ENCODE measurements at regions not wholly inside any gene's neighbourhood (a gene's known extent, or its start where the extent isn't known, plus 50 kb on each side); places are given as distances from the start of the nearest gene placed in this dataset.
"Not testable (repeated sequence)": the region's sequence is repeated elsewhere in the genome, so short reads cannot be mapped to it uniquely, and the experiment has no call there.

DNA sequence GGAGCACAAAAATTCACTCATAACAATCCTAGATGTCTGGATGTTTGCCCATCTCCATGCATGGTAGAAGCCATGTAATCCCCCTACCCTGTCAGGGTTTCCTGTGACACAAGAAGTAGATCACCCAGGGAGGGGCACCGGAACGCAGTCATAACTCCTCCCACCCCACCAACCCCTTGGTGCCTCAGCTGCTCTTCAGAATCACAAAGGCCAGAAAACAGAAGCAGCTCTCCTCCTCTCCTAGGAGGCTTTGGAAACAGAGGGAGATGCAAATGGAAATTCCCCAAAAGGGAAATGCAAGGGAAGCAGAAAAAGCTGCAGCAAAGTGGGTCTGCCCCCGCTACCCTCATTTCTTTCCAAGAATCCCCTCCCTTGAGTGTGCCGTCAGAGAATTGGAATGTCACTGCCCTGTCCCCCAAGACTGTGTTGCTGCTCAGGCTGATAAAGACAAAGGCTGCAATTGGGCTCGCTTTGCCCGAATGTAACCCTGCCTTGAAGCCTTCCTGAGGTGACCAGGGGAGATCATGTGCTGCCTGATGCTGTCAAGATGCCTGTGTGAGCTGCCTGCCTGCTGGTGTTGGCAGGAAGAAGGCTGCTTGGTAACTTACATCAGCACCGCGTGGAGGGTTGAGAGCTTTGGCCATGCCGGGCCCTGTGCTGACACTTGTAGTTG is 65.5 kb upstream of the ABCA1 start:
- no peak overlapping the region for H2BK120ac ChIP-seq (ENCODE audit: insufficient read depth, low read length, poor library complexity)
- H3K14ac ChIP-seq (ENCODE audit: low read length): no peak overlapping the region
- H2AK5ac ChIP-seq (ENCODE audit: low read length): no peak overlapping the region
- peaks cover 12% of the 10 kb centered on the region for H3K79me1 ChIP-seq (ENCODE audit: low read length)
- no peak overlapping the region for H4K12ac ChIP-seq (ENCODE audit: low read depth, low read length)
- H3K18ac ChIP-seq (ENCODE audit: low read length): no peak overlapping the region
- no peak overlapping the region for H3K4ac ChIP-seq (ENCODE audit: low read depth, low read length)
- peak; percentile 29 to 46 for DNase-seq
- no peaks in the 10 kb centered on the region for H3K9me3 ChIP-seq (ENCODE audit: insufficient read depth, low read depth, low read length)
- H3K4me3 ChIP-seq (ENCODE audit: low read depth, low read length): no peak overlapping the region
- WGBS (ENCODE audit: extremely low coverage, insufficient coverage, insufficient read length): no CpG with 5 or more reads among the region's 9 CpGs
- no peaks in the 10 kb centered on the region for H3K27me3 ChIP-seq (ENCODE audit: insufficient read depth, low read length)
- H3K4me1 ChIP-seq (ENCODE audit: control insufficient read depth in 1 of 2, insufficient read depth in 2 of 2, low read length in 2 of 2): peaks cover 18 to 19% of the 10 kb centered on the region in 2 experiments
- H3K27ac ChIP-seq (ENCODE audit: low read depth, low read length): no peak overlapping the region
- H4K91ac ChIP-seq (ENCODE audit: low read depth, low read length): no peak overlapping the region
- no peak overlapping the region for H2BK5ac ChIP-seq (ENCODE audit: low read depth, low read length, poor library complexity)
- no peak overlapping the region for H2BK12ac ChIP-seq (ENCODE audit: low read length)
- H3K23ac ChIP-seq (ENCODE audit: low read length): no peak overlapping the region
- H2AFZ ChIP-seq (ENCODE audit: insufficient read depth, low read length, poor library complexity): no peak overlapping the region
- H3K4me2 ChIP-seq (ENCODE audit: low read length): peak overlapping the region; percentile 23
- H3K9ac ChIP-seq (ENCODE audit: low read length): no peak overlapping the region
- no peaks in the 10 kb centered on the region for H3K79me2 ChIP-seq (ENCODE audit: control insufficient read depth, insufficient read depth, low read length, poor library complexity)
- no peak overlapping the region for H4K8ac ChIP-seq (ENCODE audit: low read depth, low read length)
- no peaks in the 10 kb centered on the region for H3K36me3 ChIP-seq (ENCODE audit: control insufficient read depth in 1 of 2, insufficient read depth in 2 of 2, low read length in 2 of 2)

GRCh38 chr9:104997536-104997935 is 69.6 kb upstream of the ABCA1 start:
- no peaks in the 10 kb centered on the region for H3K9me3 ChIP-seq (ENCODE audit: insufficient read depth, low read depth, low read length)
- no peak overlapping the region for H3K18ac ChIP-seq (ENCODE audit: low read length)
- no peak overlapping the region for H3K14ac ChIP-seq (ENCODE audit: low read length)
- no peaks in the 10 kb centered on the region for H3K79me1 ChIP-seq (ENCODE audit: low read length)
- no peak overlapping the region for H4K8ac ChIP-seq (ENCODE audit: low read depth, low read length)
- H3K9ac ChIP-seq (ENCODE audit: low read length): no peak overlapping the region
- no peak overlapping the region for H3K4me2 ChIP-seq (ENCODE audit: low read length)
- peaks cover 6 to 9% of the 10 kb centered on the region in 2 experiments for H3K4me1 ChIP-seq (ENCODE audit: control insufficient read depth in 1 of 2, insufficient read depth in 2 of 2, low read length in 2 of 2)
- H2BK120ac ChIP-seq (ENCODE audit: insufficient read depth, low read length, poor library complexity): no peak overlapping the region
- DNase-seq: no peak
- no CpG with 5 or more reads among the region's 2 CpGs for WGBS (ENCODE audit: extremely low coverage, insufficient coverage, insufficient read length)
- no peak overlapping the region for H2BK12ac ChIP-seq (ENCODE audit: low read length)
- no peak overlapping the region for H2AFZ ChIP-seq (ENCODE audit: insufficient read depth, low read length, poor library complexity)
- no peaks in the 10 kb centered on the region for H3K79me2 ChIP-seq (ENCODE audit: control insufficient read depth, insufficient read depth, low read length, poor library complexity)
- no peak overlapping the region for H3K4ac ChIP-seq (ENCODE audit: low read depth, low read length)
- H3K36me3 ChIP-seq (ENCODE audit: control insufficient read depth in 1 of 2, insufficient read depth in 2 of 2, low read length in 2 of 2): no peaks in the 10 kb centered on the region
- H3K4me3 ChIP-seq (ENCODE audit: low read depth, low read length): no peak overlapping the region
- H3K27ac ChIP-seq (ENCODE audit: low read depth, low read length): no peak overlapping the region
- H2BK5ac ChIP-seq (ENCODE audit: low read depth, low read length, poor library complexity): no peak overlapping the region
- no peaks in the 10 kb centered on the region for H3K27me3 ChIP-seq (ENCODE audit: insufficient read depth, low read length)
- no peak overlapping the region for H4K91ac ChIP-seq (ENCODE audit: low read depth, low read length)
- H2AK5ac ChIP-seq (ENCODE audit: low read length): no peak overlapping the region
- no peak overlapping the region for H3K23ac ChIP-seq (ENCODE audit: low read length)
- no peak overlapping the region for H4K12ac ChIP-seq (ENCODE audit: low read depth, low read length)

DNA sequence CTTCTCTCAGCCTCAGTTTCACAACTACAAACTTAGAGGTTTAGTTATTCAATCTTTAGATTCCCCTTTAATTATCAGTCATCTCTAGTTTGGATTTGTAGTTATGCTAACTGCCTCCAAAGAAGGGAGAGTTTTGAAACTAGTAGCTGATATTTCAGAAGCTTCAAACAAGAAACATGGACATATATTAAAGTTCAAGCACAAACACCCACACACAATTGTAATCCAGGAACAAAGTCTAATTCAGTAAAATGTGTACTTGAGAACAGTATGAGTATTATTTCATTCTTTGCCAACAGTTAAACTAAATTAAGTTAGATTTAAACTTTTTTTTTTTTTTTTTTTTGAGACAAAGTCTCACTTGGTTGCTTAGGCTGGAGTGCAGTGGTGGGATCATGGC is 71.2 kb upstream of the ABCA1 start:
- Histone ChIP-seq H4K12ac (ENCODE audit: low read depth, low read length) (no peak overlapping the region), H3K4me3 (ENCODE audit: low read depth, low read length) (no peak overlapping the region), H3K9ac (ENCODE audit: low read length) (no peak overlapping the region), H3K4me2 (ENCODE audit: low read length) (no peak overlapping the region), H3K9me3 (ENCODE audit: insufficient read depth, low read depth, low read length) (no peaks in the 10 kb centered on the region), H3K18ac (ENCODE audit: low read length) (no peak overlapping the region), H3K4me1 (ENCODE audit: control insufficient read depth in 1 of 2, insufficient read depth in 2 of 2, low read length in 2 of 2) (no peaks in the 10 kb centered on the region), H3K27me3 (ENCODE audit: insufficient read depth, low read length) (no peaks in the 10 kb centered on the region), H2BK120ac (ENCODE audit: insufficient read depth, low read length, poor library complexity) (no peak overlapping the region), H2BK5ac (ENCODE audit: low read depth, low read length, poor library complexity) (no peak overlapping the region), H2BK12ac (ENCODE audit: low read length) (no peak overlapping the region), H3K23ac (ENCODE audit: low read length) (no peak overlapping the region), H3K27ac (ENCODE audit: low read depth, low read length) (no peak overlapping the region), H2AK5ac (ENCODE audit: low read length) (no peak overlapping the region), H4K91ac (ENCODE audit: low read depth, low read length) (no peak overlapping the region), H3K79me1 (ENCODE audit: low read length) (no peaks in the 10 kb centered on the region), H3K36me3 (ENCODE audit: control insufficient read depth in 1 of 2, insufficient read depth in 2 of 2, low read length in 2 of 2) (no peaks in the 10 kb centered on the region), H3K79me2 (ENCODE audit: control insufficient read depth, insufficient read depth, low read length, poor library complexity) (no peaks in the 10 kb centered on the region), H3K14ac (ENCODE audit: low read length) (no peak overlapping the region), H3K4ac (ENCODE audit: low read depth, low read length) (no peak overlapping the region), H2AFZ (ENCODE audit: insufficient read depth, low read length, poor library complexity) (no peak overlapping the region), H4K8ac (ENCODE audit: low read depth, low read length) (no peak overlapping the region)
- no peak for DNase-seq

GRCh38 chr9:105000529-105000928 is 72.6 kb upstream of the ABCA1 start:
- H3K36me3 ChIP-seq (ENCODE audit: control insufficient read depth in 1 of 2, insufficient read depth in 2 of 2, low read length in 2 of 2); H3K79me2 ChIP-seq (ENCODE audit: control insufficient read depth, insufficient read depth, low read length, poor library complexity); H3K9me3 ChIP-seq (ENCODE audit: insufficient read depth, low read depth, low read length): not testable (repeated sequence)

More at GRCh38 chr9:105000529-105000928, 72.6 kb upstream of the ABCA1 start:
- not testable (repeated sequence) for H2BK120ac ChIP-seq (ENCODE audit: insufficient read depth, low read length, poor library complexity); H3K4me3 ChIP-seq (ENCODE audit: low read depth, low read length); H2AK5ac ChIP-seq (ENCODE audit: low read length); H3K4me2 ChIP-seq (ENCODE audit: low read length); H3K9ac ChIP-seq (ENCODE audit: low read length); H3K14ac ChIP-seq (ENCODE audit: low read length); H3K23ac ChIP-seq (ENCODE audit: low read length); H2AFZ ChIP-seq (ENCODE audit: insufficient read depth, low read length, poor library complexity); H4K12ac ChIP-seq (ENCODE audit: low read depth, low read length); H4K8ac ChIP-seq (ENCODE audit: low read depth, low read length); H4K91ac ChIP-seq (ENCODE audit: low read depth, low read length); H2BK5ac ChIP-seq (ENCODE audit: low read depth, low read length, poor library complexity); H3K79me1 ChIP-seq (ENCODE audit: low read length); H3K4me1 ChIP-seq (ENCODE audit: control insufficient read depth in 1 of 2, insufficient read depth in 2 of 2, low read length in 2 of 2); H3K18ac ChIP-seq (ENCODE audit: low read length); H3K27ac ChIP-seq (ENCODE audit: low read depth, low read length); DNase-seq; H3K27me3 ChIP-seq (ENCODE audit: insufficient read depth, low read length); H2BK12ac ChIP-seq (ENCODE audit: low read length); H3K4ac ChIP-seq (ENCODE audit: low read depth, low read length)
- no CpG with 5 or more reads among the region's 11 CpGs for WGBS (ENCODE audit: extremely low coverage, insufficient coverage, insufficient read length)
